OCI-LY7 (cell line): ENCODE measurements at regions not wholly inside any gene's neighbourhood (a gene's known extent, or its start where the extent isn't known, plus 50 kb on each side); places are given as distances from the start of the nearest gene placed in this dataset.

Experiments used
- BruUV-seq: library from RNA; stranded (reverse); fragments of 400-500 nt; replicated peaks from 2 replicates; lab custom pipeline; 2021; lab: Mats Ljungman, UMichigan
- CTCF ChIA-PET: fragments of 300-600 bp; sonication (Branson Sonifier 250); formaldehyde crosslinking; loops from one replicate; lab custom pipeline; 2022; ENCODE audit warnings: antibody characterized with exemption; ENCODE audit not compliant: unreplicated experiment; lab: Charles Lee
- POLR2A ChIA-PET: fragments of 300-600 bp; sonication (Branson Sonifier 250); formaldehyde crosslinking; loops from one replicate; lab custom pipeline; 2022; ENCODE audit warnings: antibody characterized with exemption; lab: Charles Lee
- DNase-seq: peaks from one replicate; pipeline ENCODE4 v3.0.0-alpha.2; 2015; ENCODE audit warnings: low spot score
- H2AFZ ChIP-seq: fragments of 200-600 bp; sonication (generic), shearing (Covaris generic); 2 replicates; pipeline ENCODE4 v1.6.1; 2014; ENCODE audit warnings: mild to moderate bottlenecking, antibody characterized with exemption, low read length, moderate library complexity
- H3K27ac ChIP-seq: fragments of 200-600 bp; sonication (generic); 2 replicates; pipeline ENCODE4 v1.5.1; 2014; ENCODE audit warnings: mixed run types, low read depth, mild to moderate bottlenecking, moderate library complexity, low read length, inconsistent platforms; ENCODE audit not compliant: poor library complexity, severe bottlenecking
- H3K36me3 ChIP-seq: fragments of 200-600 bp; sonication (generic); 2 replicates; pipeline ENCODE4 v1.6.1; 2014; ENCODE audit warnings: mild to moderate bottlenecking, antibody characterized with exemption, low read length, moderate library complexity, mixed read lengths; ENCODE audit not compliant: insufficient read depth
- H3K4me1 ChIP-seq: fragments of 200-600 bp; sonication (generic); 2 replicates; pipeline ENCODE4 v1.5.1; 2014; ENCODE audit warnings: mild to moderate bottlenecking, low read length; ENCODE audit not compliant: insufficient read depth, poor library complexity, severe bottlenecking
- H3K4me2 ChIP-seq: fragments of 200-600 bp; sonication (generic); 2 replicates; pipeline ENCODE4 v1.6.1; 2014; ENCODE audit warnings: mild to moderate bottlenecking, low read length
- H3K4me3 ChIP-seq: fragments of 200-600 bp; sonication (generic); 2 replicates; pipeline ENCODE4 v1.5.1; 2014; ENCODE audit warnings: mild to moderate bottlenecking, low read depth, low read length; ENCODE audit not compliant: poor library complexity, severe bottlenecking
- H3K79me2 ChIP-seq: fragments of 200-600 bp; sonication (generic); 2 replicates; pipeline ENCODE4 v1.6.1; 2016; ENCODE audit warnings: low read depth, mild to moderate bottlenecking, low read length, moderate library complexity, mixed read lengths; ENCODE audit not compliant: insufficient read depth
- H3K9me2 ChIP-seq: fragments of 200-600 bp; sonication (generic); 2 replicates; pipeline ENCODE4 v1.6.1; 2016; ENCODE audit warnings: mild to moderate bottlenecking, low read length, mixed read lengths; ENCODE audit not compliant: insufficient read depth
- H3K9me3 ChIP-seq: fragments of 200-600 bp; sonication (generic); 2 replicates; pipeline ENCODE4 v1.6.1; 2014; ENCODE audit warnings: mild to moderate bottlenecking, mixed run types, low read length, mixed read lengths
- H4K20me1 ChIP-seq: fragments of 200-600 bp; sonication (generic); 2 replicates; pipeline ENCODE4 v1.6.1; 2014; ENCODE audit warnings: mild to moderate bottlenecking, antibody characterized with exemption, low read length, moderate library complexity, mixed read lengths; ENCODE audit not compliant: insufficient read depth
- CTCF ChIP-seq: fragments of 200-600 bp; sonication (generic); conservative IDR thresholded peaks from 2 replicates; pipeline ENCODE4 v1.5.1; 2014; ENCODE audit warnings: mild to moderate bottlenecking, antibody characterized with exemption, low read length, moderate library complexity, mixed read lengths
- EZH2phosphoT487 ChIP-seq: fragments of 200-600 bp; sonication (generic); IDR thresholded peaks from 2 replicates; pipeline ENCODE4 v1.6.1; 2018; ENCODE audit warnings: low read depth, borderline replicate concordance, mild to moderate bottlenecking, mixed run types, antibody characterized with exemption, low read length, moderate library complexity, mixed read lengths
- intact Hi-C: fragments of 100-400 bp; cut with micrococcal nuclease; formaldehyde crosslinking; loops from one replicate; pipeline ENCODE4 v1.10.0; 2022; ENCODE audit not compliant: unreplicated experiment

- Histone ChIP-seq H4K20me1 (no peaks in the 10 kb centered on the region), H3K4me3 (no peak overlapping the region), H3K4me2 (no peak overlapping the region), H2AFZ (no peak overlapping the region), H3K79me2 (no peaks in the 10 kb centered on the region), H3K9me3 (no peaks in the 10 kb centered on the region; the same call in 1 of the 2 replicates), H3K36me3 (no peaks in the 10 kb centered on the region), H3K27ac (no peak overlapping the region), H3K9me2 (no peaks in the 10 kb centered on the region), H3K4me1 (no peaks in the 10 kb centered on the region)
- DNase-seq: no peak
- no TSS peak for BruUV-seq
- CTCF ChIA-PET: no interaction called here
- intact Hi-C loops: no loop called here
- POLR2A ChIA-PET: interaction anchor here (0.6 kb wide), 1 partner anchor 698 kb away, joined by 3 read pairs; no protein-coding TSS in a partner anchor
- no peak for TF ChIP-seq CTCF
- TF ChIP-seq EZH2phosphoT487: no peak
These were observed 451.2 kb downstream of the USP25 start for GRCh38 chr21:16181018-16181417.

- Histone ChIP-seq H3K4me2 (no peak overlapping the region), H3K9me2 (no peaks in the 10 kb centered on the region), H3K4me3 (no peak overlapping the region), H3K36me3 (no peaks in the 10 kb centered on the region), H2AFZ (no peak overlapping the region), H4K20me1 (no peaks in the 10 kb centered on the region), H3K27ac (no peak overlapping the region), H3K9me3 (no peaks in the 10 kb centered on the region), H3K79me2 (no peaks in the 10 kb centered on the region), H3K4me1 (no peaks in the 10 kb centered on the region)
- DNase-seq: no peak
- ChIA-PET CTCF (no interaction called here), POLR2A (interaction anchor here (1.2 kb wide), 1 partner anchor 9 kb away, joined by 5 read pairs; no protein-coding TSS in a partner anchor)
- TF ChIP-seq EZH2phosphoT487: no peak
- no peak for TF ChIP-seq CTCF
- intact Hi-C loops: no loop called here
- no TSS peak for BruUV-seq
These were observed 456.0 kb downstream of the USP25 start for GRCh38 chr21:16185766-16186165.

GRCh38 chr21:16186742-16187141 is 457.0 kb downstream of the USP25 start:
- no TSS peak for BruUV-seq
- POLR2A ChIA-PET: interaction anchor here (0.6 to 1.2 kb wide), 3 partner anchors 10 to 69 kb away, joined by 3 to 5 read pairs (median 3); no protein-coding TSS in a partner anchor
- intact Hi-C loops: no loop called here
- Histone ChIP-seq H3K4me3 (no peak overlapping the region), H3K4me2 (no peak overlapping the region), H3K36me3 (no peaks in the 10 kb centered on the region), H3K27ac (no peak overlapping the region), H3K9me2 (no peaks in the 10 kb centered on the region), H3K4me1 (no peaks in the 10 kb centered on the region), H4K20me1 (no peaks in the 10 kb centered on the region), H3K9me3 (no peaks in the 10 kb centered on the region), H3K79me2 (no peaks in the 10 kb centered on the region), H2AFZ (no peak overlapping the region)
- no peak for TF ChIP-seq CTCF
- CTCF ChIA-PET: no interaction called here
- DNase-seq: no peak
